ENCODE measurements at regions not wholly inside any gene's neighbourhood (a gene's known extent, or its start where the extent isn't known, plus 50 kb on each side); places are given as distances from the start of the nearest gene placed in this dataset.

DNA sequence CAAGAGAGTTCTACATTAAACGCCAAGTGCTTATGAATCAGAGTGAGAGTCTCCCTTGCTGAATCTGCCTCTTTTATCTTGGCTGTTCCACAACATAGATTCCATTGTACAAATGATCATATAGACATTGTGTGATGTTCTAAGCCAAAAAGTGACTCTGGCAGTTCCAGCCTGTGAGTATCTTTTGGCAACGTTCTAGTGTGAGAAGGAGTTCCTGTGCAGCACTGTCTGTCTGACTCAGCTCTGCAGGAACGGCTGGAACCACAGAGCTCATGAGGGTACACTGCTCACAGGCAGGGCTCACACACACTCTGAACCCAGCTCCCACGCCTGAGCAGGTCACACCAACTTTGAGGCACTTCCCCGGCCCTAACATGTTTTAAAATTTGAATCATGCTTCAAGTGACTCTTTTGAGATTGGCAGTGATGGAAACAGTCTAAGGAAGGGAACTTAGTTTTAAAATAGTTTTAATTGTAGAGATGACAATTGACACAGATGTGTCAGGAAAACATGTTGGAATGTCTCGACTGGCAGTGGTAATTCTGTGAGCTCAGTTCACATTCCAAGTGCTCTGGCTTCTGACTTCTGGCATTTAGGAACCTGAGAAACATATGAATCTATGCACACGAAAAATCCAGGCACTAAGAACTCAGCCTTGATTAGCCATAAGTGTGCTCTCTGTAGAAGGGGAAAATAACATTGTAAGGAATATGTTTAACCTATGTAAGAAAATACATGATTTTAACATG, 272.0 kb downstream of the UQCRFS1 start:
- no peaks in the 10 kb centered on the region for H3K36me3 ChIP-seq
- no peak overlapping the region for H3K4me3 ChIP-seq
- no peaks in the 10 kb centered on the region for H3K9me3 ChIP-seq
- H3K4me1 ChIP-seq (ENCODE audit: control insufficient read depth in 1 of 2, low read depth in 2 of 2) = no peaks in the 10 kb centered on the region
- ATAC-seq (ENCODE audit: insufficient number of reproducible peaks, low FRiP score, low read depth) (no peak), DNase-seq (ENCODE audit: low spot score) (no peak)
- no peak overlapping the region for H3K27ac ChIP-seq
- TF ChIP-seq CTCF (IDR thresholded peaks at IDR 0.05) = no peak
- no peaks in the 10 kb centered on the region for H3K27me3 ChIP-seq (replicated peaks; ENCODE audit: insufficient read depth)

DNA sequence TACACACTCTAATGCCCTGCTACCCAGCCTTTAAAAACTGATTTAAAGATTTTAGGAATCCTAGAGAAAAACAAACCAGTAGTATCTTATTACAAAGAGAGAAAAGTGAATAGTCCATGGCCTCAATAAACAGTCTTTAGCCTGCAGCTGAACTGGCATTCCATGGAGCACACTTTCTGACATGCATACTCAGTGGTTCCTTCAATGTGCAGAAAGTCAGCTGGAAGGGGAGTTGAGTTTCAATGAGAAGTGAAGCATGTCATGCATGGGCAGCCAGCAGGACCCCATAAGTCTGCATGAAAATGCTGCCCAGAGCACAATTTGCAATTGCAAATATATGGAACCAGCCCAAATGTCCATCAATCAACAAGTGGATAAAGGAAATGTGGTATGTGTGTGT, 273.7 kb downstream of the UQCRFS1 start:
- ATAC-seq (ENCODE audit: insufficient number of reproducible peaks, low FRiP score, low read depth) = no peak
- no peak for TF ChIP-seq CTCF (IDR thresholded peaks at IDR 0.05)
- Histone ChIP-seq H3K4me1 (ENCODE audit: control insufficient read depth in 1 of 2, low read depth in 2 of 2) (no peaks in the 10 kb centered on the region), H3K4me3 (no peak overlapping the region), H3K9me3 (no peaks in the 10 kb centered on the region), H3K27ac (no peak overlapping the region), H3K36me3 (no peaks in the 10 kb centered on the region), H3K27me3 (replicated peaks; ENCODE audit: insufficient read depth) (no peaks in the 10 kb centered on the region)
- DNase-seq (ENCODE audit: low spot score) = no peak

GRCh38 chr19:28936001-28936400, 276.9 kb downstream of the UQCRFS1 start:
- Histone ChIP-seq H3K9me3 (no peaks in the 10 kb centered on the region), H3K4me1 (ENCODE audit: control insufficient read depth in 1 of 2, low read depth in 2 of 2) (no peaks in the 10 kb centered on the region), H3K27ac (no peak overlapping the region), H3K4me3 (no peak overlapping the region), H3K36me3 (no peaks in the 10 kb centered on the region), H3K27me3 (replicated peaks; ENCODE audit: insufficient read depth) (no peaks in the 10 kb centered on the region)
- no peak for TF ChIP-seq CTCF (IDR thresholded peaks at IDR 0.05)
- ATAC-seq (ENCODE audit: insufficient number of reproducible peaks, low FRiP score, low read depth) (no peak), DNase-seq (ENCODE audit: low spot score) (no peak)

DNA sequence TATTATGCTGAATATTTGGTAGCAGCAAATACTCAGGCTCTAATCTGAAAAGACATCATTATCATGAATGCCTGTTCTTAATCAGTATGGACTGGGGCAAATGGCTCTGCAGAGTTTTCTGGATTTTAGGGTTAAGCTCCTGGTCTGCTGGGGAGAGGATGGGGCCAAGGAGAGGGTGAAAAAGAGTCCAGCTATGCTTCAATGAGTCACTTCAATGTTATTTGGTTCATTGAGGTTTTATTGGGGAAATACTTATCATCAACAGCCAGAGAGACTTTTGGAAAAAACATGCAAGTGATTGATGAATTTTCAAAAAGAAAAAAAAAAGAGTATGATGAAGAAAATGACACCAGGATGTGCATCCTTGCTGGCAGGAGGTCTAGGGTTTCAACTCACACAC, 278.3 kb downstream of the UQCRFS1 start:
- TF ChIP-seq CTCF (IDR thresholded peaks at IDR 0.05) = no peak
- ATAC-seq (ENCODE audit: insufficient number of reproducible peaks, low FRiP score, low read depth) = no peak
- Histone ChIP-seq H3K4me3 (no peak overlapping the region), H3K4me1 (ENCODE audit: control insufficient read depth in 1 of 2, low read depth in 2 of 2) (no peaks in the 10 kb centered on the region), H3K27me3 (replicated peaks; ENCODE audit: insufficient read depth) (no peaks in the 10 kb centered on the region), H3K36me3 (no peaks in the 10 kb centered on the region), H3K9me3 (no peaks in the 10 kb centered on the region), H3K27ac (no peak overlapping the region)
- DNase-seq (ENCODE audit: low spot score) = no peak

DNA sequence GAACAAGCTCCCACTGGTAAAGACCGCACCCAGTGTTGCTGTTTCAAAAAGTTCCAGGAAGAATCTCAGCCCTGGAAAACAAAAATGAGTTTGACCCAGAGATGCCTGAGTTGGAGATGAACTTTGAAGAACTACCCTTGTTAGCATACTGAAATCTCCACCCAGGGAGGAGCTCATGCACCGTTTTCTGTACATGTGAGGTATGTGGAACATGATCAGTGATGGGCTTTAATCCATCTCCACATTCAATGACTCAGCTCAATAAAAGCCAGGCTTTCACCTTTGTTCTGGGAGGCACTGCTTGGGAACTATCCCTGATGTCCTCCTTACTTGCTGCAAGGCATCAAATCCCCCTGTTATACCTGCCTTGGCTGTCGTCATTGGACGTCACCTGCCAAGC, 279.9 kb downstream of the UQCRFS1 start:
- ATAC-seq (ENCODE audit: insufficient number of reproducible peaks, low FRiP score, low read depth) = no peak
- no peaks in the 10 kb centered on the region for H3K4me1 ChIP-seq (ENCODE audit: control insufficient read depth in 1 of 2, low read depth in 2 of 2)
- no peak for DNase-seq (ENCODE audit: low spot score)
- no peak for TF ChIP-seq CTCF (IDR thresholded peaks at IDR 0.05)
- no peak overlapping the region for H3K27ac ChIP-seq
- no peaks in the 10 kb centered on the region for H3K27me3 ChIP-seq (replicated peaks; ENCODE audit: insufficient read depth)
- H3K4me3 ChIP-seq = no peak overlapping the region
- no peaks in the 10 kb centered on the region for H3K9me3 ChIP-seq
- H3K36me3 ChIP-seq = no peaks in the 10 kb centered on the region
